Myocyte (in vitro differentiated cells): ENCODE measurements at regions not wholly inside any gene's neighbourhood (a gene's known extent, or its start where the extent isn't known, plus 50 kb on each side); places are given as distances from the start of the nearest gene placed in this dataset.
A peak's percentile ranks its signal among the peaks of the same experiment; 100 is the strongest.

Experiments used
- DNase-seq: peaks from one replicate; pipeline ENCODE4 v3.0.0-alpha.2; 2012; ENCODE audit warnings: low read depth

GRCh38 chrX:145178268-145178667, 69.0 kb upstream of the SPANXN1 start:
- DNase-seq, result no peak

- DNase-seq, result peak; percentile 4
Measured at GRCh38 chrX:145190801-145191389, 56.4 kb upstream of the SPANXN1 start.
